ENCODE measurements at regions not wholly inside any gene's neighbourhood (a gene's known extent, or its start where the extent isn't known, plus 50 kb on each side); places are given as distances from the start of the nearest gene placed in this dataset.

DNA sequence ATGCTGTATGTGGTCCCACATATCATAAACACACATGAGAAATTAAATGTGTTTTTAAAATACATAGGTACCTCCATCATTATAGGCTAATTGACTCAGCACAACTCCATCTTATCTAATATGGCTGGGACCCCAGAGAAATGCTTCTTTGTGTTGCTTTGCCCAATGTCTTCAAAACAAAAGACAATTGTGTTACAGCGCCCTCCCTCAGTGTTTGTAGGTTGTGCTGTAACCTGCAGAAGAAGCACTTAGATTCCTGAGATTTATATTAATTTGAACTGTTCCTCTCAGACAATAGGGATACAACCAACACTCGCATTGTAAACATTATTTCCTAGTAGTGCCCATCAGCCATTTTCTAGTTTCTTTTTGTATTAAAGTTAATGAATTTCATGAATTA is 303.4 kb downstream of the MZT1 start:
- peaks cover 23% of the 10 kb centered on the region for H3K27me3 ChIP-seq (replicated peaks; ENCODE audit: insufficient read depth, low read depth, low read length, poor library complexity)
- DNase-seq (ENCODE audit: low spot score): no peak
- H3K27ac ChIP-seq (ENCODE audit: low read depth, low read length, poor library complexity, severe bottlenecking): no peak overlapping the region
- H3K4me1 ChIP-seq (ENCODE audit: insufficient read depth, low read length, poor library complexity, severe bottlenecking): no peaks in the 10 kb centered on the region
- POLR2A ChIA-PET (ENCODE audit: low non-redundant PET): no interaction called here
- no TSS peak for BruUV-seq (replicated peaks)
- no peak overlapping the region for H3K4me3 ChIP-seq (ENCODE audit: low read depth, low read length, poor library complexity, severe bottlenecking)
- no peaks in the 10 kb centered on the region for H3K36me3 ChIP-seq (ENCODE audit: insufficient read depth, low read length, poor library complexity, severe bottlenecking)
- CTCF ChIA-PET: no interaction called here
- no peak for TF ChIP-seq EZH2 (IDR thresholded peaks at IDR 0.05; ENCODE audit: borderline replicate concordance, low read depth, low read length, poor library complexity, severe bottlenecking)
- TF ChIP-seq, protein P1, sequence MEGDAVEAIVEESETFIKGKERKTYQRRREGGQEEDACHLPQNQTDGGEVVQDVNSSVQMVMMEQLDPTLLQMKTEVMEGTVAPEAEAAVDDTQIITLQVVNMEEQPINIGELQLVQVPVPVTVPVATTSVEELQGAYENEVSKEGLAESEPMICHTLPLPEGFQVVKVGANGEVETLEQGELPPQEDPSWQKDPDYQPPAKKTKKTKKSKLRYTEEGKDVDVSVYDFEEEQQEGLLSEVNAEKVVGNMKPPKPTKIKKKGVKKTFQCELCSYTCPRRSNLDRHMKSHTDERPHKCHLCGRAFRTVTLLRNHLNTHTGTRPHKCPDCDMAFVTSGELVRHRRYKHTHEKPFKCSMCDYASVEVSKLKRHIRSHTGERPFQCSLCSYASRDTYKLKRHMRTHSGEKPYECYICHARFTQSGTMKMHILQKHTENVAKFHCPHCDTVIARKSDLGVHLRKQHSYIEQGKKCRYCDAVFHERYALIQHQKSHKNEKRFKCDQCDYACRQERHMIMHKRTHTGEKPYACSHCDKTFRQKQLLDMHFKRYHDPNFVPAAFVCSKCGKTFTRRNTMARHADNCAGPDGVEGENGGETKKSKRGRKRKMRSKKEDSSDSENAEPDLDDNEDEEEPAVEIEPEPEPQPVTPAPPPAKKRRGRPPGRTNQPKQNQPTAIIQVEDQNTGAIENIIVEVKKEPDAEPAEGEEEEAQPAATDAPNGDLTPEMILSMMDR (conservative IDR thresholded peaks at IDR 0.05; ENCODE audit: low read depth, low read length): no peak
- H3K9me3 ChIP-seq (ENCODE audit: low read depth, low read length, poor library complexity, severe bottlenecking): no peaks in the 10 kb centered on the region
- intact Hi-C loops (cut with micrococcal nuclease; ENCODE audit: unreplicated experiment): no loop called here

DNA sequence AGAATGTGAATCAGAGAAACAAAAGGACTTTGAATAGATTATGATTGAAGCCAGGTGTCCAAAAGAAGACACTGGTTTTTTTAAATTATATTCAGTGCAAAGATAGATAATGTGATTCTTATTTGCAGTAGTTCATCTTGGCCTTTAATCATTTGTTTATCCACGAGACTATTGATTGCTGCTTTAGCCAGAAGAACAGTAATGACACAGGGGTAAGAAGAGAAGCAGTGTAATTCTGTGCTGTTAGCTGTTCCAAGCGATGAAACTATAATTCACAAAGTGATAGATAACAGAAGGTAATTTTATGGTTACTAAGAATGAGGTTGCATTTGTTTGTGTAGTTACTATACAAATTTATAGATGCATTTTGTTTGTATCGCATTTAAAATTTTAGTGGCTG is 311.6 kb downstream of the MZT1 start:
- intact Hi-C loops (cut with micrococcal nuclease; ENCODE audit: unreplicated experiment): no loop called here
- H3K9me3 ChIP-seq (ENCODE audit: low read depth, low read length, poor library complexity, severe bottlenecking): no peaks in the 10 kb centered on the region
- BruUV-seq (replicated peaks): no TSS peak
- POLR2A ChIA-PET (ENCODE audit: low non-redundant PET): no interaction called here
- CTCF ChIA-PET: no interaction called here
- H3K4me1 ChIP-seq (ENCODE audit: insufficient read depth, low read length, poor library complexity, severe bottlenecking): no peaks in the 10 kb centered on the region
- TF ChIP-seq, protein P1 (conservative IDR thresholded peaks at IDR 0.05; ENCODE audit: low read depth, low read length): no peak
- TF ChIP-seq EZH2 (IDR thresholded peaks at IDR 0.05; ENCODE audit: borderline replicate concordance, low read depth, low read length, poor library complexity, severe bottlenecking): no peak
- peaks cover 22% of the 10 kb centered on the region for H3K27me3 ChIP-seq (replicated peaks; ENCODE audit: insufficient read depth, low read depth, low read length, poor library complexity)
- no peak overlapping the region for H3K4me3 ChIP-seq (ENCODE audit: low read depth, low read length, poor library complexity, severe bottlenecking)
- DNase-seq (ENCODE audit: low spot score): no peak
- H3K36me3 ChIP-seq (ENCODE audit: insufficient read depth, low read length, poor library complexity, severe bottlenecking): no peaks in the 10 kb centered on the region
- no peak overlapping the region for H3K27ac ChIP-seq (ENCODE audit: low read depth, low read length, poor library complexity, severe bottlenecking)

DNA sequence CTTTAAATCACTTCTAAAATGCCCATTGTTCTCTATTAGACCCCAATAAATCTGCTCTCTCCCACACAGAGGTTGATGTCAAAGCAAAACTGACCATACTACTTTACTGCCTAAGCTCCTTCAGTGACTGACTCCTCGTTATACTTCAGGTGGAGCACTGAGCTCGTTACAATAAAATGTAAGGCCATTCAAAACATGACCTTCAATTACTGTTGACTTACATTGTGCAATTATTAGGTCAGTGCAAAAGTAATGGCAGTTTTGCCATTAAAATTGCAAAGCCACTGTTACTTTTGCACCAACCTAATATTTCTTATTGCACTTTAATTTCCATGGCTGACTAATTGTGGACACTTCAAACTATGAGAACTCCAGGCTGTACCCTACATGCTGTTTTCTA is 314.9 kb downstream of the MZT1 start:
- Histone ChIP-seq H3K4me3 (ENCODE audit: low read depth, low read length, poor library complexity, severe bottlenecking) (no peak overlapping the region), H3K4me1 (ENCODE audit: insufficient read depth, low read length, poor library complexity, severe bottlenecking) (no peaks in the 10 kb centered on the region), H3K27me3 (replicated peaks; ENCODE audit: insufficient read depth, low read depth, low read length, poor library complexity) (peaks cover 22% of the 10 kb centered on the region), H3K36me3 (ENCODE audit: insufficient read depth, low read length, poor library complexity, severe bottlenecking) (no peaks in the 10 kb centered on the region), H3K27ac (ENCODE audit: low read depth, low read length, poor library complexity, severe bottlenecking) (no peak overlapping the region), H3K9me3 (ENCODE audit: low read depth, low read length, poor library complexity, severe bottlenecking) (no peaks in the 10 kb centered on the region)
- DNase-seq (ENCODE audit: low spot score): no peak
- BruUV-seq (replicated peaks): no TSS peak
- ChIA-PET CTCF (no interaction called here), POLR2A (ENCODE audit: low non-redundant PET) (no interaction called here)
- intact Hi-C loops (cut with micrococcal nuclease; ENCODE audit: unreplicated experiment): no loop called here
- TF ChIP-seq, protein P1 (conservative IDR thresholded peaks at IDR 0.05; ENCODE audit: low read depth, low read length): no peak
- no peak for TF ChIP-seq EZH2 (IDR thresholded peaks at IDR 0.05; ENCODE audit: borderline replicate concordance, low read depth, low read length, poor library complexity, severe bottlenecking)
